ENCODE measurements at regions not wholly inside any gene's neighbourhood (a gene's known extent, or its start where the extent isn't known, plus 50 kb on each side); places are given as distances from the start of the nearest gene placed in this dataset.
A peak's percentile ranks its signal among the peaks of the same experiment; 100 is the strongest.

DNA sequence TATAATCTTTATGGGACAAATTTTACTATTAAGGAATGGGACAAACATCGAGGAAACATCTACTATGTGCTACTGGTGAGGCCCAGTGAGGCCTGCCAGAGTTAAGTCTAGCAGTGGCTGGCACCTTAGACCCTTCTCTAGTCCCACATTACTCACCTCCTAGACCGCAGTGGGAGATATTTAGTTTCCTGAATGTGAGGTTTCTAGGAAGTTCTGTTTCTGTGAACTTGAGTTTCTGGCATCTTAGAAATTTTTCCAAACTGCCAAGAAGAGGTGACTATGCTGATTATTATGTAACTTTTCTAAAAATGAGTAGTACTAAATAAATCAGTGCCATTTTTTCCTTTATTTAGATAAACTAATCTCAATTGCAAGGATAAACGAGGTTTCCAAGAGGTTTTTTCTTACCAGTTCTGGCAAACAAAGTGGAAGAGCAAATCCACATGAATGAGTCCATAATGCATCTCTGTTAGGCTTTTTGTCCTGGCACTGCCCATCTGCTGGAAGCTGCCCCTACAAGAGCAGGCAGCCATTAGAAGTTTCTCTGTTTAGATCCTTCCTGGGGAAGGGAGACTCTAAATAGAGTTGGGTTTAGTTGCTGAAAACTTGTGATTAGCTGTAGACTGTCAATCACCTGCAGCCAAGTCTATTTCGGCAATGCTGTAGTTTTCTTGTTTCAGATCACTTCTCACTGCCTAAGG lies 348.7 kb downstream of the MAN2A1 start:
- TF ChIP-seq FOXK2 (IDR thresholded peaks at IDR 0.05) (no peak), ARNT (IDR thresholded peaks at IDR 0.05) (no peak), CTBP1 (IDR thresholded peaks at IDR 0.05; ENCODE audit: borderline replicate concordance) (no peak), L3MBTL2 (conservative IDR thresholded peaks at IDR 0.05) (no peak), NFRKB (IDR thresholded peaks at IDR 0.05) (no peak), LEF1 (IDR thresholded peaks at IDR 0.05; ENCODE audit: borderline replicate concordance) (no peak), ZNF384 (IDR thresholded peaks at IDR 0.05) (no peak), BHLHE40 (IDR thresholded peaks at IDR 0.05; ENCODE audit: borderline replicate concordance) (no peak), HDGF (IDR thresholded peaks at IDR 0.05; ENCODE audit: borderline replicate concordance) (no peak)
- DNase-seq (ENCODE audit: extremely low spot score), result no peak
- CTCF ChIA-PET, result no interaction called here
- POLR2A ChIA-PET, result no interaction called here

DNA sequence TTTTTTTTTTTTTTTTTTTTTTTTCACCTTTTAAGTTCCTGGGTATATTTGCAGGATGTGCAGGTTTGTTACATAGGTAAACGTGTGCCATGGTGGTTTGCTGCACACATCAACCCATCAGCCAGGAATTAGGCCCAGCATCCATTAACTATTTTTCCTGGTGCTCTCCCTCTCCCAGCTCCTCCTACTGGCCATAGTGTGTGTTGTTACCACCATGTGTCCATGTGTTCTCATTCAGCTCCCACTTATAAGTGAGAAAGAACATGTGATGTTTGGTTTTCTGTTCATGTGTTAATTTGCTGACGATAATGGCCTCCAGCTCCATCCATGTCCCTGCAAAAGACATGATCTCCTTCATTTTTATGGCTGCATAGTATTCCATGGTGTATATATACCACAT lies 350.5 kb downstream of the MAN2A1 start:
- POLR2A ChIA-PET, result no interaction called here
- no peak for TF ChIP-seq FOXK2 (IDR thresholded peaks at IDR 0.05)
- no peak for DNase-seq (ENCODE audit: extremely low spot score)
- CTCF ChIA-PET, result no interaction called here

DNA sequence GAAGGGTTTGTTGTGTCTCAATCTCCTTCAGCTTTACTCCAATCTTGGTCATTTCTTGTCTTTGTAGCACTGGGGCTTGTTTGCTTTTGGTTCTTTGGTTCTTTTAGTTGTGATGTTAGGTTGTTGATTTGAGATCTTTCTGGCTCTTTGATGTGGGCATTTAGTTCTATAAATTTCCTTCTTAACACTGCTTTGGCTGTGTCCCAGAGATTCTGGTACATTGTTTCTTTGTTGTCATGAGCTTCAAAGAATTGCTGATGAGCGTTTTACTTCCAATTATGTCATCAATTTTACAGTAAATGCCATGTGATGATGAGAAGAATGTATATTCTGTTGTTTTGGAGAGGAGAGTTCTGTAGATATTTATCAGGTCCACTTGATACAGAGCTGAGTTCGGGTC lies 353.3 kb downstream of the MAN2A1 start:
- TF ChIP-seq FOXA1 (IDR thresholded peaks at IDR 0.05), result no peak
- TF ChIP-seq, protein P1, sequence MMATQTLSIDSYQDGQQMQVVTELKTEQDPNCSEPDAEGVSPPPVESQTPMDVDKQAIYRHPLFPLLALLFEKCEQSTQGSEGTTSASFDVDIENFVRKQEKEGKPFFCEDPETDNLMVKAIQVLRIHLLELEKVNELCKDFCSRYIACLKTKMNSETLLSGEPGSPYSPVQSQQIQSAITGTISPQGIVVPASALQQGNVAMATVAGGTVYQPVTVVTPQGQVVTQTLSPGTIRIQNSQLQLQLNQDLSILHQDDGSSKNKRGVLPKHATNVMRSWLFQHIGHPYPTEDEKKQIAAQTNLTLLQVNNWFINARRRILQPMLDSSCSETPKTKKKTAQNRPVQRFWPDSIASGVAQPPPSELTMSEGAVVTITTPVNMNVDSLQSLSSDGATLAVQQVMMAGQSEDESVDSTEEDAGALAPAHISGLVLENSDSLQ (IDR thresholded peaks at IDR 0.05), result no peak
- no peak for TF ChIP-seq FOXK2 (IDR thresholded peaks at IDR 0.05)
- TF ChIP-seq BHLHE40 (IDR thresholded peaks at IDR 0.05; ENCODE audit: borderline replicate concordance), result no peak
- no peak for TF ChIP-seq HDGF (IDR thresholded peaks at IDR 0.05; ENCODE audit: borderline replicate concordance)
- no peak for TF ChIP-seq SP1 (IDR thresholded peaks at IDR 0.05)
- TF ChIP-seq ARNT (IDR thresholded peaks at IDR 0.05), result no peak
- no peak for TF ChIP-seq CTBP1 (IDR thresholded peaks at IDR 0.05; ENCODE audit: borderline replicate concordance)
- TF ChIP-seq TARDBP (IDR thresholded peaks at IDR 0.05), result no peak
- TF ChIP-seq NFRKB (IDR thresholded peaks at IDR 0.05), result no peak
- no peak for TF ChIP-seq ZNF384 (IDR thresholded peaks at IDR 0.05)
- TF ChIP-seq ELF4 (IDR thresholded peaks at IDR 0.05), result no peak
- no peak for TF ChIP-seq FOXM1 (IDR thresholded peaks at IDR 0.05; ENCODE audit: borderline replicate concordance)
- TF ChIP-seq SUZ12 (IDR thresholded peaks at IDR 0.05), result no peak
- no peak for TF ChIP-seq L3MBTL2 (conservative IDR thresholded peaks at IDR 0.05)
- ChIA-PET CTCF (no interaction called here), POLR2A (no interaction called here)
- no peak for DNase-seq (ENCODE audit: extremely low spot score)

DNA sequence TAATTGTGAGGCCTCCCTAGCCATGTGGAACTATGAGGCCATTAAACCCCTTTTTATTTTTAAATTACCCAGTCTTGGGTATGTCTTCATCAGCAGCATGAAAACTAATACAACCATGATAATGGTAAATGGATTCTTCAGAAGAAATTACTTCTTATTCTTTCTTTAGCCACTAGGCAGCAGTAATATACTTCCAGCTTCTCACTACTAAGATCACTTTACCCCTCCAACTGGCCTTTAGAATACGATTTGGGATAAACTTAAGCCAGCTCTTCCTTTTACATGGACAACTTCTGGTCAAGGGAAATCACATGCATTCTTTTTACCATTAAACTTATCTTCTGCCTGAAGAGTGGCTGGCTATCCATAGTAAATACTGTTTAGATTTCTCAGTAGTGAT lies 355.4 kb downstream of the MAN2A1 start:
- ChIA-PET POLR2A (no interaction called here), CTCF (no interaction called here)
- TF ChIP-seq BHLHE40 (IDR thresholded peaks at IDR 0.05; ENCODE audit: borderline replicate concordance) (no peak), SUZ12 (IDR thresholded peaks at IDR 0.05) (no peak), ELF4 (IDR thresholded peaks at IDR 0.05) (no peak), LEF1 (IDR thresholded peaks at IDR 0.05; ENCODE audit: borderline replicate concordance) (no peak), SP1 (IDR thresholded peaks at IDR 0.05) (no peak), TARDBP (IDR thresholded peaks at IDR 0.05) (no peak), FOXA1 (IDR thresholded peaks at IDR 0.05) (no peak), CTBP1 (IDR thresholded peaks at IDR 0.05; ENCODE audit: borderline replicate concordance) (no peak), ARNT (IDR thresholded peaks at IDR 0.05) (no peak), L3MBTL2 (conservative IDR thresholded peaks at IDR 0.05) (no peak), NFRKB (IDR thresholded peaks at IDR 0.05) (no peak)
- DNase-seq (ENCODE audit: extremely low spot score), result no peak

DNA sequence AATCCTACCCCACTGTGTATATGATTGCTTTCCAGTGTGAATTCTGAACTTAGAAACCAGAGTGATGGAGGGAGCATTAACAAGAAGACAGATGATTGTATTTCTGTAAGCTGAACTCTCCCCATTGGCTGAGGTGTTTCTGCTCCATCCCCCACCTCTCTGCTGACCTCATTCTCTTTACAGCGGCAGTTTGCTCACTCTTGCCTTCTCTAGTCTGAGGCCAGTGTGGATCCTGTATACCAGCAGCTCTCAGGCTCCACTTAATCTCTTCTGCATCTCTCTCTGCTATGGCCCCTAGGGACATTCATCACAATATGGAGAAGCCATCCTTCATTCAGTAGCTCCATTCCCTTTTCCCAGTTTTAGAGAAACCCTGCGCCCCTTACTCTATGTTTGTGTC lies 358.8 kb downstream of the MAN2A1 start:
- DNase-seq (ENCODE audit: extremely low spot score), result peak; percentile 13
- POLR2A ChIA-PET, result no interaction called here
- TF ChIP-seq NFRKB (IDR thresholded peaks at IDR 0.05) (no peak), TARDBP (IDR thresholded peaks at IDR 0.05) (no peak), HDGF (IDR thresholded peaks at IDR 0.05; ENCODE audit: borderline replicate concordance) (no peak), ZNF384 (IDR thresholded peaks at IDR 0.05) (no peak), LEF1 (IDR thresholded peaks at IDR 0.05; ENCODE audit: borderline replicate concordance) (no peak), BHLHE40 (IDR thresholded peaks at IDR 0.05; ENCODE audit: borderline replicate concordance) (no peak), CTBP1 (IDR thresholded peaks at IDR 0.05; ENCODE audit: borderline replicate concordance) (no peak), FOXM1 (IDR thresholded peaks at IDR 0.05; ENCODE audit: borderline replicate concordance) (no peak), ELF4 (IDR thresholded peaks at IDR 0.05) (no peak), FOXA1 (IDR thresholded peaks at IDR 0.05) (no peak), SP1 (IDR thresholded peaks at IDR 0.05) (no peak), L3MBTL2 (conservative IDR thresholded peaks at IDR 0.05) (no peak)
- TF ChIP-seq, protein P1 (IDR thresholded peaks at IDR 0.05), result no peak
- CTCF ChIA-PET, result no interaction called here

DNA sequence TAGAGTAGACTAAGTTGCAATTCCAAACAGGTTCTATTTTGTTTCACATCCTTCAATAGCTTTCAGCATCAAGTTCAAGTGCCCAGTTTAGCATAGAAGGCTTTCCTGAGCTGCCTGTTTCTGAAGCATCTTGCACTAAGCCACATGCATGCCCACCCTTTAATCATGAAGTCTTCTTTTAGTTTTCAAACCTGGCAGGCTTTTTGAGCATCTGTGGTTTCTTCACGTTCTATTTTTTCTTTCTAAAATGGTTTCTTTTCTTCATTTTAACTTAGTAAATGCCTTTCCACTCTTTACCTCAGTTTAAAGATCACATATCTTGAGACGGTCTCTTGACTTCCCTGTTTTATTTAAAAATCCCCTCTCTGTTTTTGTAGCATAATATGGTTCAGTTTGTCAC lies 360.1 kb downstream of the MAN2A1 start:
- CTCF ChIA-PET, result no interaction called here
- TF ChIP-seq LEF1 (IDR thresholded peaks at IDR 0.05; ENCODE audit: borderline replicate concordance) (no peak), FOXA1 (IDR thresholded peaks at IDR 0.05) (no peak), CTBP1 (IDR thresholded peaks at IDR 0.05; ENCODE audit: borderline replicate concordance) (no peak), ARNT (IDR thresholded peaks at IDR 0.05) (no peak), ELF4 (IDR thresholded peaks at IDR 0.05) (no peak), FOXK2 (IDR thresholded peaks at IDR 0.05) (no peak), FOXM1 (IDR thresholded peaks at IDR 0.05; ENCODE audit: borderline replicate concordance) (no peak), HDGF (IDR thresholded peaks at IDR 0.05; ENCODE audit: borderline replicate concordance) (no peak), SUZ12 (IDR thresholded peaks at IDR 0.05) (no peak), L3MBTL2 (conservative IDR thresholded peaks at IDR 0.05) (no peak), SP1 (IDR thresholded peaks at IDR 0.05) (no peak), ZNF384 (IDR thresholded peaks at IDR 0.05) (no peak), BHLHE40 (IDR thresholded peaks at IDR 0.05; ENCODE audit: borderline replicate concordance) (no peak), TARDBP (IDR thresholded peaks at IDR 0.05) (no peak), NFRKB (IDR thresholded peaks at IDR 0.05) (no peak)
- TF ChIP-seq, protein P1 (IDR thresholded peaks at IDR 0.05), result no peak

More for the DNA sequence above, 360.1 kb downstream of the MAN2A1 start:
- POLR2A ChIA-PET, result no interaction called here
- no peak for DNase-seq (ENCODE audit: extremely low spot score)

Data from HEK293T (cell line).